ENCODE measurements at regions not wholly inside any gene's neighbourhood (a gene's known extent, or its start where the extent isn't known, plus 50 kb on each side); places are given as distances from the start of the nearest gene placed in this dataset.

DNA sequence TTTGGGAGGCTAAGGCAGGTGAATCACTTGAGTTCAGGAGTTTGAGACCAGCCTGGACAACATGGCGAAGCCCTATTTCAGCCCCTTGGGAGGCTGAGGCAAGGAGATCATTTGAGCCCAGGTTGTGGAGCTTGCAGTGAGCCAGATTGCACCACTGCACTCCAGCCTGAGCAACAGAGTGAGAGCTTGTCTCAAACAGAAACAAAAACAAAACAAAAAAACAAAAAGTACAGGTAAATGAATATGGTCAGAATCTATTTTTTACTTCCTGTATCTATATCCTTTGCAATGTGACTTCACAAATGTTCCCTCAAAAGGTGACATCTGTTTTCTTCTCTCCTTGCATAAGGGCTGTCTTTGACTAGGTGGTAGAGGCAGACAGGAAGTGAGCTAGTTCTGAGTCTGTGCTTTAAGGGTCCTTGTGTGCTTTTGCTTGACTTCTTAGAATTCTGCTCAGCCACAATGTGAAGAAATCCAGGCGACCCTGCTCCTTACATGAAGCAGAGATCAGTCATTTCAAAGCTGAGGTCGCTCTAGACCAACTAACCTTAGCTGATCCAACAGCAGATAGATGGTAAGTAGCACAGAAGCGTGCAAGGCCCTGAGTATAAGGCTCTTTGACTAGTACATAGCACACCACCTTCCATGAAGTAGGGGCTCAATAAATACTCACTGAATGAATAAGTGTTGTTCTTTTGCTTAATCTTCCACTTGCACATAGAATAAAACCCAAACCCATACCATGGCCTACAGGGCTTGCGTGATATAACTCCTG lies 423.2 kb upstream of the PCDH15 start:
- dilution Hi-C loops (cut with MboI; ENCODE audit: extremely low pct_ligation_motif_present, low sequenced_read_pairs), result no loop called here
- no peak overlapping the region for H3K27ac ChIP-seq (ENCODE audit: control insufficient read depth, insufficient read depth, low read length)
- DNase-seq (ENCODE audit: low read depth, low spot score) (no peak), FAIRE-seq (no peak)
- H3K36me3 ChIP-seq (ENCODE audit: control insufficient read depth in 2 of 2, extremely low read depth in 1 of 2, insufficient read depth in 2 of 2, low read length in 2 of 2), result no peaks in the 10 kb centered on the region
- H3K79me2 ChIP-seq (ENCODE audit: control insufficient read depth, insufficient read depth, low read length), result no peaks in the 10 kb centered on the region
- no peaks in the 10 kb centered on the region for H3K27me3 ChIP-seq (ENCODE audit: control insufficient read depth, extremely low read depth, insufficient read depth, low read length)
- no peak overlapping the region for H3K9ac ChIP-seq (ENCODE audit: control insufficient read depth, extremely low read depth, insufficient read depth, low read length)
- H3K9me3 ChIP-seq (ENCODE audit: control insufficient read depth, low read depth, low read length), result no peaks in the 10 kb centered on the region
- H4K20me1 ChIP-seq (ENCODE audit: control insufficient read depth, extremely low read depth, insufficient read depth, low read length), result no peaks in the 10 kb centered on the region
- no peak overlapping the region for H3K4me2 ChIP-seq (ENCODE audit: control insufficient read depth, extremely low read depth, insufficient read depth, low read depth, low read length)
- H3K9me1 ChIP-seq (ENCODE audit: control insufficient read depth, extremely low read depth, insufficient read depth, low read length), result no peaks in the 10 kb centered on the region
- no peak overlapping the region for H2AFZ ChIP-seq (ENCODE audit: control insufficient read depth, low read length)
- H3K4me3 ChIP-seq (ENCODE audit: control insufficient read depth in 2 of 3, extremely low read depth in 1 of 3, insufficient read depth in 2 of 3, low read depth in 1 of 3, low read length in 3 of 3), result no peak overlapping the region
- H3K4me1 ChIP-seq (ENCODE audit: control insufficient read depth, extremely low read depth, insufficient read depth, low read length), result no peaks in the 10 kb centered on the region
- TF ChIP-seq, protein P1, sequence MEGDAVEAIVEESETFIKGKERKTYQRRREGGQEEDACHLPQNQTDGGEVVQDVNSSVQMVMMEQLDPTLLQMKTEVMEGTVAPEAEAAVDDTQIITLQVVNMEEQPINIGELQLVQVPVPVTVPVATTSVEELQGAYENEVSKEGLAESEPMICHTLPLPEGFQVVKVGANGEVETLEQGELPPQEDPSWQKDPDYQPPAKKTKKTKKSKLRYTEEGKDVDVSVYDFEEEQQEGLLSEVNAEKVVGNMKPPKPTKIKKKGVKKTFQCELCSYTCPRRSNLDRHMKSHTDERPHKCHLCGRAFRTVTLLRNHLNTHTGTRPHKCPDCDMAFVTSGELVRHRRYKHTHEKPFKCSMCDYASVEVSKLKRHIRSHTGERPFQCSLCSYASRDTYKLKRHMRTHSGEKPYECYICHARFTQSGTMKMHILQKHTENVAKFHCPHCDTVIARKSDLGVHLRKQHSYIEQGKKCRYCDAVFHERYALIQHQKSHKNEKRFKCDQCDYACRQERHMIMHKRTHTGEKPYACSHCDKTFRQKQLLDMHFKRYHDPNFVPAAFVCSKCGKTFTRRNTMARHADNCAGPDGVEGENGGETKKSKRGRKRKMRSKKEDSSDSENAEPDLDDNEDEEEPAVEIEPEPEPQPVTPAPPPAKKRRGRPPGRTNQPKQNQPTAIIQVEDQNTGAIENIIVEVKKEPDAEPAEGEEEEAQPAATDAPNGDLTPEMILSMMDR (optimal IDR thresholded peaks at IDR 0.05 in 1 of 3, IDR thresholded peaks at IDR 0.05 in 1 of 3, conservative IDR thresholded peaks at IDR 0.05 in 1 of 3; ENCODE audit: extremely low read depth in 1 of 3, insufficient read depth in 2 of 3, low read length in 3 of 3), result no peak
- no peak for TF ChIP-seq EZH2 (IDR thresholded peaks at IDR 0.05; ENCODE audit: low read length)

DNA sequence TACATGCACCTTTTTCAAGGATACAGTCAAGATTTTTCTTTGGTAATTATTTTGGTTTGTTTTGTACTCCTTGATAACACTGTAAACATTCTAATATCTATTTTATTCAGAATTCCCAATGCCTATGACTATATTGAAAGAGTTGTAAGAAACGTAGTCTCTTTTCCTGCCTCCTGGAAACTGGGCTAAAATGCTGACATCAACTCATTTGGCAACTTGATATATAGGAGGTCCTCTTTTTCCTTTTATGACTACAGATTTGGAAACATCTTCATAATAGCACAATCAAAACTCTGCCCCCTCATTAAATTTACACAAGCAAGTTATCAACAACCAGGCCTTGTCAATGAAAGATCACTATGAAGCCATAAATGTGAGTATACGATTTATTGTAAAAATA lies 422.3 kb upstream of the PCDH15 start:
- Histone ChIP-seq H3K27me3 (ENCODE audit: control insufficient read depth, extremely low read depth, insufficient read depth, low read length) (no peaks in the 10 kb centered on the region), H3K9me1 (ENCODE audit: control insufficient read depth, extremely low read depth, insufficient read depth, low read length) (no peaks in the 10 kb centered on the region), H3K9me3 (ENCODE audit: control insufficient read depth, low read depth, low read length) (no peaks in the 10 kb centered on the region), H3K4me1 (ENCODE audit: control insufficient read depth, extremely low read depth, insufficient read depth, low read length) (no peaks in the 10 kb centered on the region), H3K4me3 (ENCODE audit: control insufficient read depth in 2 of 3, extremely low read depth in 1 of 3, insufficient read depth in 2 of 3, low read depth in 1 of 3, low read length in 3 of 3) (no peak overlapping the region), H4K20me1 (ENCODE audit: control insufficient read depth, extremely low read depth, insufficient read depth, low read length) (no peaks in the 10 kb centered on the region), H3K36me3 (ENCODE audit: control insufficient read depth in 2 of 2, extremely low read depth in 1 of 2, insufficient read depth in 2 of 2, low read length in 2 of 2) (no peaks in the 10 kb centered on the region), H3K9ac (ENCODE audit: control insufficient read depth, extremely low read depth, insufficient read depth, low read length) (no peak overlapping the region), H3K27ac (ENCODE audit: control insufficient read depth, insufficient read depth, low read length) (no peak overlapping the region), H3K79me2 (ENCODE audit: control insufficient read depth, insufficient read depth, low read length) (no peaks in the 10 kb centered on the region), H2AFZ (ENCODE audit: control insufficient read depth, low read length) (no peak overlapping the region), H3K4me2 (ENCODE audit: control insufficient read depth, extremely low read depth, insufficient read depth, low read depth, low read length) (no peak overlapping the region)
- dilution Hi-C loops (cut with MboI; ENCODE audit: extremely low pct_ligation_motif_present, low sequenced_read_pairs), result no loop called here
- no peak for FAIRE-seq
- TF ChIP-seq EZH2 (IDR thresholded peaks at IDR 0.05; ENCODE audit: low read length), result no peak
- no peak for DNase-seq (ENCODE audit: low read depth, low spot score)

DNA sequence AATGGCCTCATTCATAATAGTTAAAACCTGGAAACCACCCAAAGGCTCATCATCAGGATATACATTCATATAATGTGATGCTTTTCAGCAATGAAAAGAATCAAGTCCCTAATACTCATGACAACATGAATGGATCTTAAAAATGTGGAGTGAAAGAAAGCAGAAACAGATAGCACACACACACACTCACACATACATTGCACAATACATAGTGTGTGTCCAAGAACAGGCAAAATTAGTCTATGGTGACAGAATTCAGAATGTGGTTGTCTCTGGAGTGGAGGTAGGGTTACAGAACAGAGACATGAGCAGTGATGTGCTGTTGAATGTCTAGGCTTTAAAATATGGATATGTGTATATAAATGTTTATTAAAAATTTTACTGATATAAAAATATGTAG lies 419.9 kb upstream of the PCDH15 start:
- H3K4me1 ChIP-seq (ENCODE audit: control insufficient read depth, extremely low read depth, insufficient read depth, low read length), result no peaks in the 10 kb centered on the region
- H3K9me3 ChIP-seq (ENCODE audit: control insufficient read depth, low read depth, low read length), result no peaks in the 10 kb centered on the region
- no peaks in the 10 kb centered on the region for H3K79me2 ChIP-seq (ENCODE audit: control insufficient read depth, insufficient read depth, low read length)
- H3K4me2 ChIP-seq (ENCODE audit: control insufficient read depth, extremely low read depth, insufficient read depth, low read depth, low read length), result no peak overlapping the region
- TF ChIP-seq, protein P1 (optimal IDR thresholded peaks at IDR 0.05 in 1 of 3, IDR thresholded peaks at IDR 0.05 in 1 of 3, conservative IDR thresholded peaks at IDR 0.05 in 1 of 3; ENCODE audit: extremely low read depth in 1 of 3, insufficient read depth in 2 of 3, low read length in 3 of 3), result no peak
- no peak for TF ChIP-seq EZH2 (IDR thresholded peaks at IDR 0.05; ENCODE audit: low read length)
- H4K20me1 ChIP-seq (ENCODE audit: control insufficient read depth, extremely low read depth, insufficient read depth, low read length), result no peaks in the 10 kb centered on the region
- no peaks in the 10 kb centered on the region for H3K27me3 ChIP-seq (ENCODE audit: control insufficient read depth, extremely low read depth, insufficient read depth, low read length)
- H2AFZ ChIP-seq (ENCODE audit: control insufficient read depth, low read length), result no peak overlapping the region
- no peaks in the 10 kb centered on the region for H3K9me1 ChIP-seq (ENCODE audit: control insufficient read depth, extremely low read depth, insufficient read depth, low read length)
- no peak for DNase-seq (ENCODE audit: low read depth, low spot score)
- no peaks in the 10 kb centered on the region for H3K36me3 ChIP-seq (ENCODE audit: control insufficient read depth in 2 of 2, extremely low read depth in 1 of 2, insufficient read depth in 2 of 2, low read length in 2 of 2)
- no peak overlapping the region for H3K4me3 ChIP-seq (ENCODE audit: control insufficient read depth in 2 of 3, extremely low read depth in 1 of 3, insufficient read depth in 2 of 3, low read depth in 1 of 3, low read length in 3 of 3)
- H3K9ac ChIP-seq (ENCODE audit: control insufficient read depth, extremely low read depth, insufficient read depth, low read length), result no peak overlapping the region
- no peak overlapping the region for H3K27ac ChIP-seq (ENCODE audit: control insufficient read depth, insufficient read depth, low read length)
- FAIRE-seq, result no peak
- dilution Hi-C loops (cut with MboI; ENCODE audit: extremely low pct_ligation_motif_present, low sequenced_read_pairs), result no loop called here
